H1 (cell line): ENCODE measurements at regions not wholly inside any gene's neighbourhood (a gene's known extent, or its start where the extent isn't known, plus 50 kb on each side); places are given as distances from the start of the nearest gene placed in this dataset.

Experiments
- CTCF ChIA-PET: fragments of 300-600 bp; sonication (Branson Sonifier 250); formaldehyde crosslinking; loops from one replicate; lab custom pipeline; 2021; ENCODE audit not compliant: partially characterized antibody; lab: Charles Lee
- POLR2A ChIA-PET: fragments of 300-600 bp; sonication (Branson Sonifier 250); formaldehyde crosslinking; loops from one replicate; lab custom pipeline; 2021; ENCODE audit warnings: inconsistent platforms; ENCODE audit not compliant: partially characterized antibody; lab: Charles Lee
- DNase-seq, 2 experiments: peaks; one replicate each; pipeline versions ENCODE4 v3.0.0 to v3.0.0-alpha.2; 2010 to 2022; ENCODE audit warnings: low spot score in 2 of 2, low read depth in 1 of 2, mixed read lengths in 1 of 2
- FAIRE-seq: peaks from 2 replicates; lab custom pipeline; 2011; peaks lifted over from hg19 to GRCh38; lab: Jason Lieb, UNC
- H2AFZ ChIP-seq: 2 replicates; pipeline ENCODE4 v1.8.1; 2012; ENCODE audit warnings: low read length, inconsistent platforms
- H2AK5ac ChIP-seq: 2 replicates; pipeline ENCODE4 v1.6.1; 2013; ENCODE audit warnings: low read depth, low read length
- H2BK120ac ChIP-seq: replicated peaks from 2 replicates; pipeline ENCODE3; 2013; ENCODE audit warnings: low read depth, low read length, inconsistent platforms
- H2BK12ac ChIP-seq: 2 replicates; pipeline ENCODE4 v1.6.1; 2013; ENCODE audit warnings: low read depth, low read length
- H2BK15ac ChIP-seq: 2 replicates; pipeline ENCODE4 v1.6.1; 2013; ENCODE audit warnings: low read length
- H2BK20ac ChIP-seq: 2 replicates; pipeline ENCODE4 v1.6.1; 2013; ENCODE audit warnings: low read length
- H2BK5ac ChIP-seq: 2 replicates; pipeline ENCODE4 v1.6.1; 2013; ENCODE audit warnings: low read depth, low read length
- H3K14ac ChIP-seq: 2 replicates; pipeline ENCODE4 v1.6.1; 2013; ENCODE audit warnings: inconsistent platforms; ENCODE audit not compliant: insufficient read length
- H3K18ac ChIP-seq: 2 replicates; pipeline ENCODE4 v1.6.1; 2013; ENCODE audit warnings: low read length; ENCODE audit errors: extremely low read depth
- H3K23ac ChIP-seq: 2 replicates; pipeline ENCODE4 v1.6.1; 2013; ENCODE audit warnings: inconsistent platforms; ENCODE audit not compliant: insufficient read length
- H3K23me2 ChIP-seq: 2 replicates; pipeline ENCODE4 v1.6.1; 2013; ENCODE audit warnings: low read depth, low read length
- H3K27ac ChIP-seq: 2 replicates; pipeline ENCODE4 v1.6.1; 2011; ENCODE audit warnings: low read depth, low read length, inconsistent platforms
- H3K27me3 ChIP-seq, 4 experiments: replicated peaks in 1 of 4; 1 replicate in 1 of 4; 2 replicates in 3 of 4; pipeline versions ENCODE4 v1.6.1 to v1.8.1; 2011 to 2013; ENCODE audit warnings: low read length in 3 of 4, mild to moderate bottlenecking in 3 of 4, inconsistent platforms in 2 of 4, mixed read lengths in 2 of 4, moderate library complexity in 1 of 4; ENCODE audit not compliant: control insufficient read depth in 3 of 4, insufficient read depth in 3 of 4; ENCODE audit errors: extremely low read depth in 1 of 4
- H3K36me3 ChIP-seq, 4 experiments: 2 replicates each; pipeline versions ENCODE4 v1.6.1 to v1.8.1; 2011 to 2013; ENCODE audit warnings: mild to moderate bottlenecking in 4 of 4, low read length in 3 of 4, moderate library complexity in 2 of 4, control low read depth in 1 of 4, inconsistent platforms in 1 of 4; ENCODE audit not compliant: insufficient read depth in 4 of 4, control insufficient read depth in 2 of 4
- H3K4ac ChIP-seq: replicated peaks from 2 replicates; pipeline ENCODE3; 2013; ENCODE audit warnings: low read length, low read depth, mixed read lengths, inconsistent platforms; ENCODE audit not compliant: insufficient read length
- H3K4me1 ChIP-seq, 4 experiments: replicated peaks in 1 of 4; 1 replicate in 1 of 4; 2 replicates in 3 of 4; pipeline versions ENCODE4 v1.6.1 to v1.8.1; 2011 to 2013; ENCODE audit warnings: low read length in 3 of 4, inconsistent platforms in 2 of 4, mixed read lengths in 1 of 4; ENCODE audit not compliant: insufficient read depth in 4 of 4, control insufficient read depth in 3 of 4
- H3K4me2 ChIP-seq, 2 experiments: 2 replicates each; pipeline versions ENCODE4 v1.6.1 to v1.8.1; 2011 to 2013; ENCODE audit warnings: low read depth in 2 of 2, low read length in 2 of 2, control low read depth in 1 of 2, inconsistent platforms in 1 of 2, mild to moderate bottlenecking in 1 of 2; ENCODE audit not compliant: insufficient read depth in 1 of 2
- H3K4me3 ChIP-seq, 4 experiments: fragments of 200-600, 300-600 bp in 1 of 4; sonication (generic), shearing (Covaris generic), sonication (Bioruptor Twin) in 1 of 4; 2 replicates each; pipeline versions ENCODE4 v1.5.1 to v1.8.1; 2011 to 2016; ENCODE audit warnings: low read length in 4 of 4, low read depth in 3 of 4, control low read depth in 2 of 4, inconsistent platforms in 2 of 4, mild to moderate bottlenecking in 2 of 4, mixed read lengths in 1 of 4, moderate library complexity in 1 of 4; ENCODE audit not compliant: insufficient read depth in 2 of 4; ENCODE audit errors: extremely low read depth in 1 of 4
- H3K56ac ChIP-seq: replicated peaks from 2 replicates; pipeline ENCODE3; 2013; ENCODE audit warnings: low read depth, mild to moderate bottlenecking, mixed read lengths, low read length, inconsistent platforms; ENCODE audit not compliant: insufficient read length
- H3K79me1 ChIP-seq: 2 replicates; pipeline ENCODE4 v1.6.1; 2013; ENCODE audit warnings: low read depth, low read length, control low read depth
- H3K79me2 ChIP-seq, 2 experiments: 2 replicates each; pipeline versions ENCODE4 v1.6.1 to v1.8.1; 2012 to 2013; ENCODE audit warnings: low read length in 2 of 2, mild to moderate bottlenecking in 2 of 2, inconsistent platforms in 1 of 2; ENCODE audit not compliant: insufficient read depth in 2 of 2, control insufficient read depth in 1 of 2
- H3K9ac ChIP-seq, 4 experiments: replicated peaks in 1 of 4; 1 replicate in 1 of 4; 2 replicates in 3 of 4; pipeline versions ENCODE4 v1.6.1 to v1.8.1; 2011 to 2013; ENCODE audit warnings: low read depth in 3 of 4, low read length in 3 of 4, control low read depth in 2 of 4, mild to moderate bottlenecking in 2 of 4, moderate library complexity in 2 of 4, inconsistent platforms in 1 of 4; ENCODE audit errors: extremely low read depth in 1 of 4
- H3K9me3 ChIP-seq, 2 experiments: 2 replicates each; pipeline versions ENCODE4 v1.6.1 to v1.8.1; 2012 to 2013; ENCODE audit warnings: mild to moderate bottlenecking in 2 of 2, moderate library complexity in 2 of 2, control low read depth in 1 of 2, inconsistent platforms in 1 of 2, low read depth in 1 of 2, low read length in 1 of 2, mixed read lengths in 1 of 2; ENCODE audit not compliant: insufficient read depth in 2 of 2
- H4K20me1 ChIP-seq, 2 experiments: replicated peaks in 1 of 2; 2 replicates each; pipeline versions ENCODE3 to v1.8.1; 2011 to 2013; ENCODE audit warnings: inconsistent platforms in 2 of 2, low read length in 2 of 2, mild to moderate bottlenecking in 1 of 2; ENCODE audit not compliant: insufficient read depth in 2 of 2, control insufficient read depth in 1 of 2
- H4K5ac ChIP-seq: 2 replicates; pipeline ENCODE4 v1.6.1; 2013; ENCODE audit warnings: low read length, low read depth, mixed read lengths, inconsistent platforms; ENCODE audit not compliant: insufficient read length
- H4K8ac ChIP-seq: 2 replicates; pipeline ENCODE4 v1.8.0; 2013; ENCODE audit warnings: mild to moderate bottlenecking, moderate library complexity, low read length, inconsistent platforms; ENCODE audit not compliant: insufficient read depth; ENCODE audit errors: extremely low read depth
- H4K91ac ChIP-seq: replicated peaks from 2 replicates; pipeline ENCODE3; 2013; ENCODE audit warnings: low read length, mixed read lengths, inconsistent platforms; ENCODE audit not compliant: insufficient read length
- PHF8 ChIP-seq: fragments of 200-600 bp; sonication (generic); conservative IDR thresholded peaks from 2 replicates; pipeline ENCODE4 v1.7.1; 2012; ENCODE audit warnings: low read depth, mild to moderate bottlenecking, inconsistent platforms, low read length, moderate library complexity
- SAP30 ChIP-seq: fragments of 300-600 bp; sonication (generic); IDR thresholded peaks from 2 replicates; pipeline ENCODE4 v1.7.1; 2012; ENCODE audit warnings: low read length, moderate library complexity, mild to moderate bottlenecking, inconsistent platforms; ENCODE audit not compliant: insufficient read depth, insufficient replicate concordance
- TAF1 ChIP-seq: IDR thresholded peaks from 2 replicates; pipeline ENCODE4 v1.6.1; 2011; ENCODE audit warnings: mild to moderate bottlenecking, low read depth, low read length
- TAF7 ChIP-seq: optimal IDR thresholded peaks from 2 replicates; pipeline ENCODE3; 2011; ENCODE audit warnings: low read depth, mild to moderate bottlenecking, inconsistent platforms, low read length, moderate library complexity, borderline replicate concordance
- WGBS, 2 experiments: shearing (Covaris generic) in 1 of 2; methylation state at CpG; one replicate each; pipeline versions ENCODE4 v1.1.6 to v1.1.7; 2013 to 2015; ENCODE audit warnings: low lambda C conversion rate in 2 of 2, mixed read lengths in 2 of 2, inconsistent platforms in 1 of 2, low coverage in 1 of 2, missing lambda C conversion rate in 1 of 2; ENCODE audit not compliant: insufficient replicate concordance in 2 of 2, insufficient coverage in 1 of 2, insufficient read length in 1 of 2; ENCODE audit errors: extremely low coverage in 1 of 2, missing lambda C conversion rate in 1 of 2; 5-methylcytosine and 5-hydroxymethylcytosine counted together
- TF ChIP-seq, protein P1 (sequence below): IDR thresholded peaks from 2 replicates; pipeline ENCODE4 v1.6.1; 2012; ENCODE audit warnings: low read length, inconsistent platforms
- TF ChIP-seq, protein P2 (sequence below): IDR thresholded peaks from 2 replicates; pipeline ENCODE4 v1.6.1; 2011; ENCODE audit warnings: low read depth, mild to moderate bottlenecking, low read length; ENCODE audit not compliant: insufficient read depth

DNA sequence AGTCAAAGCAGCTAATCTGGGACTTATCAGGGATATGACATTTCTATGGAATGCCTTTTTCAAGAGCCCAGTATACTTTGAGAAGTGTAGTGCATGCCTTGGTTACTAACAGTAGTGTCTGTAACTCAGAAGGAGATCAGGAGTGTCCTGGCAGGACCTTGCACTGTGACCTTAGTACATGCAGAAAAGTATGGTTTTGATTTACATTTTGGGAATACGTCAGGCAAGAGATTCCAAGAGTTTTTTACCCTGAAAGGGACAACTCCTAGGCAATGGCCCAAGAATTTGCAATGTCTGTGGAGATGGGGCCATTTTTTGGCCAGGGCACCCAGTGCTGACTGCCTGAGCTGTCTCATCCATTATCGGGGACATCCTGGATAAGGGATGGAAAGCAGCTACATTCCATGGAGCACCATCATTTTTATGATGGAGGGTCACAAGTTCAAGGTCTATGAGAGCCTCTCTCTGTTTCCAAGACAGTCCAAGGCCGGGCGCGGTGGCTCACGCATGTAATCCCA, 80.2 kb downstream of the FAM50B start:
- no peak overlapping the region for H3K18ac ChIP-seq
- no peak overlapping the region for H4K91ac ChIP-seq
- H2BK5ac ChIP-seq = no peak overlapping the region
- H4K5ac ChIP-seq = no peak overlapping the region
- no peaks in the 10 kb centered on the region for H3K23me2 ChIP-seq
- H3K23ac ChIP-seq = no peak overlapping the region
- no peak overlapping the region for H2AFZ ChIP-seq
- H3K36me3 ChIP-seq = no peaks in the 10 kb centered on the region
- H3K4me1 ChIP-seq = no peaks in the 10 kb centered on the region
- DNase-seq = no peak
- FAIRE-seq = no peak
- no peak overlapping the region for H2BK15ac ChIP-seq
- no peak overlapping the region for H2BK20ac ChIP-seq
- H3K27me3 ChIP-seq = no peaks in the 10 kb centered on the region
- H3K9me3 ChIP-seq = no peaks in the 10 kb centered on the region
- 93% methylated on average over 6 of the region's 6 CpGs; no CpG with 5 or more reads in 1 of the 2 experiments for WGBS, 2 experiments
- TF ChIP-seq TAF7 (no peak), TAF1 (no peak), SAP30 (no peak), PHF8 (no peak)
- TF ChIP-seq, protein P1, sequence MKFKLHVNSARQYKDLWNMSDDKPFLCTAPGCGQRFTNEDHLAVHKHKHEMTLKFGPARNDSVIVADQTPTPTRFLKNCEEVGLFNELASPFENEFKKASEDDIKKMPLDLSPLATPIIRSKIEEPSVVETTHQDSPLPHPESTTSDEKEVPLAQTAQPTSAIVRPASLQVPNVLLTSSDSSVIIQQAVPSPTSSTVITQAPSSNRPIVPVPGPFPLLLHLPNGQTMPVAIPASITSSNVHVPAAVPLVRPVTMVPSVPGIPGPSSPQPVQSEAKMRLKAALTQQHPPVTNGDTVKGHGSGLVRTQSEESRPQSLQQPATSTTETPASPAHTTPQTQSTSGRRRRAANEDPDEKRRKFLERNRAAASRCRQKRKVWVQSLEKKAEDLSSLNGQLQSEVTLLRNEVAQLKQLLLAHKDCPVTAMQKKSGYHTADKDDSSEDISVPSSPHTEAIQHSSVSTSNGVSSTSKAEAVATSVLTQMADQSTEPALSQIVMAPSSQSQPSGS = no peak
- TF ChIP-seq, protein P2, sequence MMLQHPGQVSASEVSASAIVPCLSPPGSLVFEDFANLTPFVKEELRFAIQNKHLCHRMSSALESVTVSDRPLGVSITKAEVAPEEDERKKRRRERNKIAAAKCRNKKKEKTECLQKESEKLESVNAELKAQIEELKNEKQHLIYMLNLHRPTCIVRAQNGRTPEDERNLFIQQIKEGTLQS = no peak
- TF ChIP-seq, all 59 proteins: peak for 0
- H2AK5ac ChIP-seq = no peak overlapping the region
- H4K20me1 ChIP-seq = no peaks in the 10 kb centered on the region
- no peak overlapping the region for H3K56ac ChIP-seq
- no peak overlapping the region for H3K14ac ChIP-seq
- no peaks in the 10 kb centered on the region for H3K79me2 ChIP-seq
- no peak overlapping the region for H3K4ac ChIP-seq
- no peak overlapping the region for H3K4me3 ChIP-seq
- POLR2A ChIA-PET = no interaction called here
- H2BK12ac ChIP-seq = no peak overlapping the region
- no peak overlapping the region for H4K8ac ChIP-seq
- H3K4me2 ChIP-seq = no peak overlapping the region
- H3K79me1 ChIP-seq = no peaks in the 10 kb centered on the region
- no peak overlapping the region for H3K9ac ChIP-seq
- no peak overlapping the region for H2BK120ac ChIP-seq
- H3K27ac ChIP-seq = no peak overlapping the region
- CTCF ChIA-PET = interaction anchor here (0.9 to 2.6 kb wide), 6 partner anchors 20 to 81 kb away, joined by 3 to 18 read pairs (median 4); partner anchors contain the start of gene FAM50B
